H9 (cell line): ENCODE measurements at regions not wholly inside any gene's neighbourhood (a gene's known extent, or its start where the extent isn't known, plus 50 kb on each side); places are given as distances from the start of the nearest gene placed in this dataset.

Source experiments
- DNase-seq: peaks from one replicate; pipeline ENCODE4 v3.0.0-alpha.2; 2017
- H2AFZ ChIP-seq: one replicate; pipeline ENCODE4 v1.6.1; 2013; ENCODE audit warnings: mild to moderate bottlenecking, low read length, control low read depth, moderate library complexity
- H2AK5ac ChIP-seq: 2 replicates; pipeline ENCODE4 v1.6.1; 2013; ENCODE audit warnings: low read length, control low read depth, mixed read lengths; ENCODE audit not compliant: insufficient read length
- H2BK120ac ChIP-seq: one replicate; pipeline ENCODE4 v1.6.1; 2013; ENCODE audit warnings: low read depth, mild to moderate bottlenecking, low read length, control low read depth, inconsistent platforms; ENCODE audit not compliant: poor library complexity, severe bottlenecking
- H2BK12ac ChIP-seq: 2 replicates; pipeline ENCODE4 v1.6.1; 2013; ENCODE audit warnings: low read length, control low read depth, mixed read lengths, low read depth; ENCODE audit not compliant: insufficient read length
- H2BK15ac ChIP-seq: 2 replicates; pipeline ENCODE4 v1.6.1; 2013; ENCODE audit warnings: low read depth, low read length, control low read depth
- H2BK20ac ChIP-seq: one replicate; pipeline ENCODE4 v1.6.1; 2013; ENCODE audit warnings: low read depth, mild to moderate bottlenecking, low read length, control low read depth, inconsistent platforms; ENCODE audit not compliant: poor library complexity, severe bottlenecking
- H2BK5ac ChIP-seq: 2 replicates; pipeline ENCODE4 v1.6.1; 2013; ENCODE audit warnings: low read length, control low read depth, mixed read lengths; ENCODE audit not compliant: insufficient read length
- H3K14ac ChIP-seq: 2 replicates; pipeline ENCODE4 v1.6.1; 2013; ENCODE audit warnings: low read length, control low read depth; ENCODE audit not compliant: insufficient read depth
- H3K18ac ChIP-seq: 2 replicates; pipeline ENCODE4 v1.6.1; 2013; ENCODE audit warnings: low read depth, mild to moderate bottlenecking, mixed read lengths, low read length, control low read depth; ENCODE audit not compliant: insufficient read length
- H3K23ac ChIP-seq: 2 replicates; pipeline ENCODE4 v1.6.1; 2013; ENCODE audit warnings: low read length, control low read depth, mixed read lengths, low read depth; ENCODE audit not compliant: insufficient read length
- H3K23me2 ChIP-seq: 2 replicates; pipeline ENCODE4 v1.6.1; 2013; ENCODE audit warnings: low read depth, mild to moderate bottlenecking, mixed read lengths, low read length, control low read depth; ENCODE audit not compliant: insufficient read length, poor library complexity, severe bottlenecking
- H3K27ac ChIP-seq: 2 replicates; pipeline ENCODE4 v1.5.1; 2013; ENCODE audit warnings: low read length, control low read depth, mixed read lengths, low read depth; ENCODE audit not compliant: insufficient read length
- H3K27me3 ChIP-seq: 2 replicates; pipeline ENCODE4 v1.6.1; 2013; ENCODE audit warnings: low read length, control low read depth, inconsistent platforms; ENCODE audit not compliant: insufficient read depth
- H3K4ac ChIP-seq: 2 replicates; pipeline ENCODE4 v1.6.1; 2013; ENCODE audit warnings: low read depth, mild to moderate bottlenecking, control low read depth, inconsistent platforms, low read length, moderate library complexity
- H3K4me1 ChIP-seq: 2 replicates; pipeline ENCODE4 v1.6.1; 2013; ENCODE audit warnings: low read length, control low read depth, inconsistent platforms; ENCODE audit not compliant: insufficient read depth
- H3K4me2 ChIP-seq: 2 replicates; pipeline ENCODE4 v1.6.1; 2013; ENCODE audit warnings: low read length, control low read depth, mixed read lengths; ENCODE audit not compliant: insufficient read length, insufficient read depth
- H3K56ac ChIP-seq: 2 replicates; pipeline ENCODE4 v1.6.1; 2013; ENCODE audit warnings: low read depth, mild to moderate bottlenecking, mixed read lengths, low read length, control low read depth; ENCODE audit not compliant: insufficient read length
- H3K79me1 ChIP-seq: 2 replicates; pipeline ENCODE4 v1.6.1; 2013; ENCODE audit warnings: low read depth, mild to moderate bottlenecking, moderate library complexity, low read length, control low read depth, inconsistent platforms; ENCODE audit not compliant: insufficient read depth, poor library complexity, severe bottlenecking
- H3K79me2 ChIP-seq: 2 replicates; pipeline ENCODE4 v1.6.1; 2013; ENCODE audit warnings: low read length, control low read depth, inconsistent platforms; ENCODE audit not compliant: insufficient read depth
- H3K9ac ChIP-seq: 2 replicates; pipeline ENCODE4 v1.6.1; 2013; ENCODE audit warnings: low read length, control low read depth, mixed read lengths; ENCODE audit not compliant: insufficient read length; ENCODE audit errors: extremely low read depth
- H3K9me3 ChIP-seq: one replicate; pipeline ENCODE4 v1.6.1; 2013; ENCODE audit warnings: low read depth, low read length, inconsistent platforms; ENCODE audit not compliant: control insufficient read depth
- H3T11ph ChIP-seq: one replicate; pipeline ENCODE4 v1.6.1; 2013; ENCODE audit warnings: mild to moderate bottlenecking, low read length, control low read depth, inconsistent platforms
- H4K20me1 ChIP-seq: one replicate; pipeline ENCODE4 v1.6.1; 2013; ENCODE audit not compliant: control insufficient read depth, insufficient read length, insufficient read depth
- H4K5ac ChIP-seq: 2 replicates; pipeline ENCODE4 v1.6.1; 2013; ENCODE audit warnings: low read depth, mild to moderate bottlenecking, mixed read lengths, low read length, control low read depth; ENCODE audit not compliant: insufficient read length
- H4K8ac ChIP-seq: replicated peaks from 2 replicates; pipeline ENCODE4 v1.6.1; 2013; ENCODE audit warnings: low read length, control low read depth, mixed read lengths, low read depth; ENCODE audit not compliant: insufficient read length
- H4K91ac ChIP-seq: 2 replicates; pipeline ENCODE4 v1.6.1; 2013; ENCODE audit warnings: low read depth, mild to moderate bottlenecking, moderate library complexity, mixed read lengths, low read length, control low read depth; ENCODE audit not compliant: insufficient read length
- H3K27ac Mint-ChIP-seq, 3 experiments: 2 replicates in 2 of 3; 3 replicates in 1 of 3; pipeline ENCODE4 v1.8.0; 2020 to 2021; ENCODE audit warnings: mixed read lengths in 3 of 3, mild to moderate bottlenecking in 1 of 3, moderate library complexity in 1 of 3
- H3K27me3 Mint-ChIP-seq: 2 replicates; pipeline ENCODE4 v1.8.0; 2021; ENCODE audit warnings: low read depth, mild to moderate bottlenecking, moderate library complexity, mixed read lengths
- H3K36me3 Mint-ChIP-seq, 3 experiments: 2 replicates in 2 of 3; 3 replicates in 1 of 3; pipeline ENCODE4 v1.8.0; 2020 to 2021; ENCODE audit warnings: low read depth in 3 of 3, mixed read lengths in 3 of 3; ENCODE audit not compliant: insufficient read depth in 1 of 3
- H3K4me1 Mint-ChIP-seq, 2 experiments: 2 replicates each; pipeline ENCODE4 v1.8.0; 2020; ENCODE audit warnings: mixed read lengths in 2 of 2
- H3K4me3 Mint-ChIP-seq, 2 experiments: 2 replicates in 1 of 2; 3 replicates in 1 of 2; pipeline ENCODE4 v1.8.0; 2020 to 2021; ENCODE audit warnings: mild to moderate bottlenecking in 2 of 2, mixed read lengths in 2 of 2, moderate library complexity in 1 of 2
- H3K9me3 Mint-ChIP-seq, 2 experiments: 2 replicates in 1 of 2; 3 replicates in 1 of 2; pipeline ENCODE4 v1.8.0; 2020; ENCODE audit warnings: mild to moderate bottlenecking in 2 of 2, mixed read lengths in 2 of 2, moderate library complexity in 1 of 2
- WGBS: extraction: QIAGEN DNeasy Blood & Tissue Kit; methylation state at CpG from one replicate; pipeline ENCODE4 v1.1.7; 2013; ENCODE audit warnings: missing lambda C conversion rate, low lambda C conversion rate, mixed read lengths; ENCODE audit not compliant: insufficient read length; ENCODE audit errors: extremely low coverage; 5-methylcytosine and 5-hydroxymethylcytosine counted together
- TF ChIP-seq, protein P1 (sequence below): fragments of 200-600 bp; sonication (generic); conservative IDR thresholded peaks from 3 replicates; pipeline ENCODE4 v1.8.0; 2021; ENCODE audit warnings: antibody characterized with exemption, mild to moderate bottlenecking

DNA sequence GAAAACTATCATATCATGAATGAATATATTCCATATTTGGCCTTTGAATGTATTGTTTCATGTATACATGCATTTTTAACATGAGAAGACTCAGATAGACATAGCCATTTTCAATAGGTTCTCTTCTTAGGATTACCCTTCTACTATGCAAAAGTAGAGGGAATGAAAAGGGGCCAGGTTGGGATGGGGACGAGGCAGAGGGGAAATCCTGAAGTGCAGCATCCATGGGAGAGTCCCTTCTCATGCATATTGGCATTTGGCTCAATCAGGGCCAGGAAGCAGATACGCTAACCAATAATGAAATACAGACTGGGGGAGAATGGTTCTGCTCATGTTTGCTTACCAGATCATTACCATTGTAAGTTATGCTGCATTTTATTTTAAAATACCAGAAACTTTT lies 475.8 kb downstream of the STK39 start:
- no peak overlapping the region for H3K18ac ChIP-seq
- Mint-ChIP-seq H3K27ac (peak overlapping the region in 1 of 3 experiments; percentile 82; a peak in 3 of 7 replicates), H3K4me1 (peaks cover 14 to 15% of the 10 kb centered on the region in 2 experiments), H3K4me3 (no peak overlapping the region), H3K9me3 (peaks cover 0 to 5% of the 10 kb centered on the region in 2 experiments; a peak in 2 of 5 replicates), H3K36me3 (peaks cover 0 to 8% (median 0%) of the 10 kb centered on the region in 3 experiments; a peak in 2 of 7 replicates), H3K27me3 (no peaks in the 10 kb centered on the region)
- H4K5ac ChIP-seq: no peak overlapping the region
- H3K9ac ChIP-seq: no peak overlapping the region
- no peak overlapping the region for H2BK5ac ChIP-seq
- H2AFZ ChIP-seq: no peak overlapping the region
- no peak overlapping the region for H3K27ac ChIP-seq
- H4K20me1 ChIP-seq: no peaks in the 10 kb centered on the region
- TF ChIP-seq, protein P1, sequence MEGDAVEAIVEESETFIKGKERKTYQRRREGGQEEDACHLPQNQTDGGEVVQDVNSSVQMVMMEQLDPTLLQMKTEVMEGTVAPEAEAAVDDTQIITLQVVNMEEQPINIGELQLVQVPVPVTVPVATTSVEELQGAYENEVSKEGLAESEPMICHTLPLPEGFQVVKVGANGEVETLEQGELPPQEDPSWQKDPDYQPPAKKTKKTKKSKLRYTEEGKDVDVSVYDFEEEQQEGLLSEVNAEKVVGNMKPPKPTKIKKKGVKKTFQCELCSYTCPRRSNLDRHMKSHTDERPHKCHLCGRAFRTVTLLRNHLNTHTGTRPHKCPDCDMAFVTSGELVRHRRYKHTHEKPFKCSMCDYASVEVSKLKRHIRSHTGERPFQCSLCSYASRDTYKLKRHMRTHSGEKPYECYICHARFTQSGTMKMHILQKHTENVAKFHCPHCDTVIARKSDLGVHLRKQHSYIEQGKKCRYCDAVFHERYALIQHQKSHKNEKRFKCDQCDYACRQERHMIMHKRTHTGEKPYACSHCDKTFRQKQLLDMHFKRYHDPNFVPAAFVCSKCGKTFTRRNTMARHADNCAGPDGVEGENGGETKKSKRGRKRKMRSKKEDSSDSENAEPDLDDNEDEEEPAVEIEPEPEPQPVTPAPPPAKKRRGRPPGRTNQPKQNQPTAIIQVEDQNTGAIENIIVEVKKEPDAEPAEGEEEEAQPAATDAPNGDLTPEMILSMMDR: no peak
- no peak overlapping the region for H3K56ac ChIP-seq
- H3K14ac ChIP-seq: no peak overlapping the region
- no peaks in the 10 kb centered on the region for H3K9me3 ChIP-seq
- no peak overlapping the region for H2BK15ac ChIP-seq
- H3K4ac ChIP-seq: no peak overlapping the region
- H3K79me1 ChIP-seq: no peaks in the 10 kb centered on the region
- no peak overlapping the region for H2BK20ac ChIP-seq
- no peak overlapping the region for H4K91ac ChIP-seq
- no peak overlapping the region for H3T11ph ChIP-seq
- H3K23ac ChIP-seq: no peak overlapping the region
- no peak overlapping the region for H2BK12ac ChIP-seq
- H3K23me2 ChIP-seq: no peaks in the 10 kb centered on the region
- no peaks in the 10 kb centered on the region for H3K27me3 ChIP-seq
- no peak for DNase-seq
- H4K8ac ChIP-seq: no peak overlapping the region
- WGBS: no CpG with 5 or more reads among the region's 2 CpGs
- H2BK120ac ChIP-seq: no peak overlapping the region
- H3K4me2 ChIP-seq: no peak overlapping the region
- H3K79me2 ChIP-seq: no peaks in the 10 kb centered on the region
- no peaks in the 10 kb centered on the region; the same call in 1 of the 2 replicates for H3K4me1 ChIP-seq
- H2AK5ac ChIP-seq: no peak overlapping the region
